ENCODE measurements at regions not wholly inside any gene's neighbourhood (a gene's known extent, or its start where the extent isn't known, plus 50 kb on each side); places are given as distances from the start of the nearest gene placed in this dataset.
"Not testable (repeated sequence)": the region's sequence is repeated elsewhere in the genome, so short reads cannot be mapped to it uniquely, and the experiment has no call there.

DNA sequence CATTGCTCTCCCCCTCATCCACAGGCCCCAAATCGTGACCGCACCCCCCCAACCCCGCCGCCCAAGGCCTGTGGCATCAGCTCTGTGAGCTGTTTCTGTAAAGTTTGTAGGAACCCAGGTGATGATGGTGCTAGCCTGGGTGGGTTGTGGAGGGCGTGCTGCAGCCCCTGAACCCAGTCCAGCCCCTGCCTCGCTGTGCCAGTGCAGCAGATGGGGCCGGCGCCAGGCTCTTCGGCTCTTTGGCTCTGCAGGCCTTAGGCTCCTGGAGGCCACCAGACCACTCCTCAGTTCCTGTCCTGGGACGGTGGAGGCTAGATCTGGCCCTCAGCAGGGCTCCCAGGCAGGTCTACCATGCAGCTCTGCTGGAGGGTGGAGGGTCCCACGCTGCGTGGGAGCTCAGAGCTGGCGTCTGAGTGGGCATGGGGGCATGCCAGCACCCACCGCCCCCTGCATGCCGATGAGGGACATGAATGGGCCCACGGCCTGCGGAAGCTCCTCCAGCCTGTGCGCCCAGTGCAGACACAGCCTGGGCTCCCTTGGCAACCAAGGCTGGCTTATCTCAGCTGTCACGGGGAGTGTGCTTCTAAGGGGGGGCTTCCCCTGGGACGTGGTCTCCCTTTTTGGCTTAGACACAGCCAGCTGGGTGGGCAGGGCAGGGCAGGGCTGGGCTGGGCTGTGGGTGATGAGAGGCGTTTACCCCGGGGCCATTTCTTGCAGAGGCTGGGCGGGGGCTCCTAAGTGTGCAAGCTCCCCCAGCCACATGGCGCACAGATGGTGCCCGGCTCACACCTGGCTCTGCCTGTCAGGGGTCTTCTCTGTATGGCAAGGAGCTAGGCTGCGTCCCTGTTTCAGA is 1187.6 kb downstream of the BRD1 start:
- no peak for DNase-seq (ENCODE audit: low spot score)

- DNase-seq (ENCODE audit: low spot score), result no peak
Observed at GRCh38 chr22:48639021-48639795, 1188.5 kb downstream of the BRD1 start.

DNA sequence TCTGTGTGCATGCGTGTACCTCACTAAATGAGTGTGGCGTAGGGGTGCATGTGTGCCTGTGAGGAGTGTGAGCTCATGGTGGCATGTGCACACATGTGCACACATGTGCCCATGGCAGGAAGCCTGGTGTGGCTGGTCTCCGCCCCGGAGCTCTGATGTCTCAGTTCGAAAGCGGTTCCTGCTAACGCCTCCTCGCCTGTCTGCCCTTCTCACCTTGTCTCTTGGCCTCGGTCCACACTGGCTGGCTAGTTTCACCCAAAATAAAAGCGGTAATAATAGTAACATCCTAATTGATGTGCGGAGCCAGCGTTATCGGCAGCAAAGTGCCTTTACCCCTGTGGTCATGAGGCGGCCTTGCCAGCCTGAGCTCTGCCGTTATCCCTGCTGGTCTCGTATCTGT is 1190.4 kb downstream of the BRD1 start:
- no peak for DNase-seq (ENCODE audit: low spot score)

GRCh38 chr22:48636746-48637145 is 1190.9 kb downstream of the BRD1 start:
- DNase-seq (ENCODE audit: low spot score), result no peak

GRCh38 chr22:48635816-48636215 is 1191.9 kb downstream of the BRD1 start:
- DNase-seq (ENCODE audit: low spot score), result no peak

DNA sequence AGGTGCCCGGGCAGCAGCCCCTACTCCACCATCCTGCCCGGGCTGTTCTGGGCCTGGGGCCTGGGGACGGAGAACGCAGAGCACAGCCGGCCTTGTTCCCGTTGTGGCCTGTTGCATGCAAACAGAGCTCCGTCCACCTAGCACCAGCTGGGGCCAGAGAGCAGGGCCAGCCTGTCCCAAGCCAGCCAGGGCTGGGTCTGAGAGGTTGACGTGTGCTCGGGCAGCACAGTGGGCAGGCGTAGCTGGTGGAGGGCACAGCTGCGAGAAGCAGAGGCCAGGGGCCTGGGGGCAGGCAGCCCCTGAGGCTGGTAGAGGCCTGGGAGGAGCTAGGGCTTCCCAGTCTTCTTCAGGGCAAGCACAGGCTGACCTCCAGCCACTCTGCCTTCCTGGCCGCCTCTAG is 1192.6 kb downstream of the BRD1 start:
- no peak for DNase-seq (ENCODE audit: low spot score)

- DNase-seq (ENCODE audit: low spot score), result no peak
Observed at GRCh38 chr22:48633996-48634836, 1193.5 kb downstream of the BRD1 start.

- DNase-seq (ENCODE audit: low spot score), result no peak
Observed at GRCh38 chr22:48632646-48633246, 1194.9 kb downstream of the BRD1 start.

- no peak for DNase-seq (ENCODE audit: low spot score)
Observed at GRCh38 chr22:48631288-48631863, 1196.3 kb downstream of the BRD1 start.

GRCh38 chr22:48630848-48631247 is 1196.8 kb downstream of the BRD1 start:
- DNase-seq (ENCODE audit: low spot score), result no peak

- no peak for DNase-seq (ENCODE audit: low spot score)
Observed at GRCh38 chr22:48630433-48630754, 1197.3 kb downstream of the BRD1 start.

- DNase-seq (ENCODE audit: low spot score), result no peak
Observed at GRCh38 chr22:48629631-48630432, 1197.8 kb downstream of the BRD1 start.

GRCh38 chr22:48628891-48629543 is 1198.7 kb downstream of the BRD1 start:
- DNase-seq (ENCODE audit: low spot score), result no peak

DNA sequence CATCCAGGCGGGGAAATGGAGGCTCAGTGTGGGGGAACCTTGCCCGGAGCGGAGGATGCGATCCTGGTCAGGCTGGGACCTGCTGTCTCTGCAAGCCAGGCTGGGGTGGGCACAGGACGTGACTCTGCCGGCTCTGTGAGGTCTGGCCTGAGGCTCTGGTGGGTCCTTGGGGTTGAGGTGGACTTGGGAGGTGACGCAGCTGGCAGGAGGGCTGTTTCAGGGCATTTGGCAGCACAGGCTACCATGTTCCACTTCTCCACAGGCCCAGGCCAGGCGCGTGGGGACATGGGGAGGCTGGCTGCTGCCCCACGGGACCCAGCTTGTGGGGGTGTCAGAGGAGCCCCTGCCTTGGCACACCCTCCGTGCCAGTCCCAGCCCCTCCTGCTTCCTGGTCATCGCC is 1199.7 kb downstream of the BRD1 start:
- DNase-seq (ENCODE audit: low spot score), result no peak

DNA sequence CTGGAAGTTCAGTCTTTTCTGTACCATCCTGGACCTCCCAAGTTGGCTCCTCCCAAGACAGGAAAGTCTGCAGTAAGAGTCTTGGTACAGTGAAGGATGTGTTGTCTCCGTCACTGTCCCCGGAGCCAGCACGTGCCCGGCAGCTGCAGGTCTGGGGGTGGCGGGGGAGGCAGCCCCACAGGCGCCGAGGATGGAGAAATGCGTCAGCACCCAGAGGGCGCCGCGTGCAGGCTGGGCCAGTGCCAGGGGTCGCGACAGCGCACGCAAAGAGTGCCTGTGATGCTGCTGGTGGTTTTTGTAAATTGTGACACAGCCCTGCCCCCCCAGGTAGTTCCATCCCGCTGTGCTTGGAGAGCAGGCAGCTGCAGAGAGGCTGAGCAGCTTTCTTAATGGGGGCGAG is 1200.5 kb downstream of the BRD1 start:
- DNase-seq (ENCODE audit: low spot score), result peak; percentile 37

GRCh38 chr22:48624401-48624800 is 1203.3 kb downstream of the BRD1 start:
- DNase-seq (ENCODE audit: low spot score), result no peak

DNA sequence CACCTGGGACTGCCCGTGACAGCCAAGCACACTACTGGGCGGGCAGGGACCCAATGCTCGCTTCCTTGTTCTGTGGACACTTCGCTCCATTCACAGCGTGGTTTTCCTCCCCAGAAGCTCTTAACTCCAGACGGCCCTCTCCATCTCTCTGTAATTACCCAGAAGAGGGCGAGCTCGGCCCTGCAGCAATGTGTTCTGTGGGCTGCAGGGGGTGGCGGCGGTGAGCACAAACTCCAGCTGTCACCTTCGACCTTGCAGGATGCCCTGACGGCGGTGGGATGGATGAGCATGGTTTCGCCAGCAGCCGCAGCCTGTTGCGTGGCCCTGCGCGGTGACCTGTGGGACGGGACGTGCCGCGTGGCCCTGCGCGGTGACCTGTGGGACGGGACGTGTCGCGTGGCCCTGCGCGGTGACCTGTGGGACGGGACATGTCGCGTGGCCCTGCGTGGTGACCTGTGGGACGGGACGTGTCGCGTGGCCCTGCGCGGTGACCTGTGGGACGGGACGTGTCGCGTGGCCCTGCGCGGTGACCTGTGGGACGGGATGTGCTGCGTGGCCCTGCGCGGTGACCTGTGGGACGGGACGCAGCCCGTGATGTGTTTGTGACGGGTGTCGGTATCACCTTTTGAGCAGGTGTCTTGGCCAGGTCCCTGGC is 1204.7 kb downstream of the BRD1 start:
- no peak for DNase-seq (ENCODE audit: low spot score)

GRCh38 chr22:48621085-48621484 is 1206.6 kb downstream of the BRD1 start:
- DNase-seq (ENCODE audit: low spot score), result no peak

DNA sequence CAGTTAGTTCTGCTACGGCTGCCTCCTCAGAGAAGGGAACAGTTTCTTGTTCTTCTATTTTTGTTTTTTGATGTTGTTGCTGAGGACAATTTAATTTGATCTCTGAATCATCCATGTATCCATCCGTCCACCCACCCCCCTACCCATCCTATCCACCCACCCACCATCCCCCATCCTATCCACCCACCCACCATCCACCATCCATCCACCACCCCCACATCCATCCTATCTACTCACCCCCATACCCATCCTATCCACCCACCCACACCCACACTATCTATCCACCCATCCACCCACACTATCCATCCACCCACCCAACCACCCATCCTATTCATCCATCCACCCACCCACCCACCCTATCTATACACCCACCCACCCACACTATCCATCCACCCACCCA is 1207.2 kb downstream of the BRD1 start:
- not testable (repeated sequence) for DNase-seq (ENCODE audit: low spot score)

DNA sequence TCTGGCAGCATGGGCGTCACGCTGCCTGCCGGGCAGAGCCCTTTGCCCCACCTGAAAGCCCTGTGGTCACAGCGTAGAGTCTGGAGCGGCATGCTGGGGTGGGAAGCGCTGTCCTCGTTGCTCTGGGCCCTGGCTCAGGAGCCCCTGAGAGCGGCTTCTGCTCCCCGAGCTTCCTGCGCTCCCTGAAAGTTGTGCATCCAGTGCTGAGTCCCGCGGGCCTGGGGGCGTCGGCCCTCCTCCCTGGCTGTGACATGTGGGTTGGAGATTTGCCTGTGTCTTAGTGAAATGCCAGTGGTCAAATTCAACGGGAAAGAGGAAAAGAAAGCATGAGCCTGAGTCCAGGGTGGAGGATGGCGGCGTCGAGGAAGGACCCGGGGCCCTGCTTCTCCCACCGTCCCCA is 1208.0 kb downstream of the BRD1 start:
- no peak for DNase-seq (ENCODE audit: low spot score)
